Posterior vena cava (tissue), 2 donors: ENCODE measurements at regions not wholly inside any gene's neighbourhood (a gene's known extent, or its start where the extent isn't known, plus 50 kb on each side); places are given as distances from the start of the nearest gene placed in this dataset.

Experiments used
- DNase-seq: peaks from one replicate; pipeline ENCODE4 v3.0.0-alpha.2; 2020; ENCODE audit warnings: low spot score
- intact Hi-C, 2 donors: fragments of 100-400 bp; cut with DNase I; formaldehyde crosslinking; loops; one replicate each; pipeline versions ENCODE4 v1.14.1 to v1.14.2; 2022 to 2023
- donor health status: DM: yes; HTN: yes; CAD: no.
- donor health status: DM: yes; HTN: yes; CAD: no.

DNA sequence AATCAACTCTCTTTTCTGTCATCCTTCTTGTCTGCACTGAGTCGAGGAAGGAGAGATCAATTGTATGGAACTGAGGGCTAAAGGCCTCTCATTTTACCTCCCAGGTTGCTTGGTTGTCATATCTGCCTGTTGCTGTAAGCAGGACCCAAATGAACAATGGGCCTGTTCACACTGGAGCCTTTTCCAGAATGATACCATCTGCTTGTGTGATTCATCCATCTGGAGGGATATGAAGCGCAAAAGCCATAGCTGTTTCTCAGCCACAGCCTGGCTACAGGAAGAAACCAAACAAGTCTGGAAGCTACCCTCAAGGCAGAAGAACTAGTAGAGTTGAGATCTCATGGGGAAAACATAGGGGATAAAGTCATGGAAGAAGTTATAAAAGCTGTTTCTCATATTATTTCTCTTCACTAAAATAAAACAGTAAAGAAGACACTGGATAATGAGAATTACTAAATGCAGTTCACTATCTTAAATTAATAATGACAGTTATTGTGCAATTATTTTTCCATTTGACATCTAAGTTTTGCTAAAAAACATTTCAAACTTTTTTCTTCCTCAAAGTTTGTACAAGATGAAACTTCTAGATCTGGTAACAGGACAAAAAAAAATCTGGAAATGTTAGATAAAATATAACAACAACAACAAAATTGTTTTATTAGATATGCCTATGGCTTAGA is 106.3 kb downstream of the SPTSSA start:
- intact Hi-C loops: no loop called here
- DNase-seq: no peak

DNA sequence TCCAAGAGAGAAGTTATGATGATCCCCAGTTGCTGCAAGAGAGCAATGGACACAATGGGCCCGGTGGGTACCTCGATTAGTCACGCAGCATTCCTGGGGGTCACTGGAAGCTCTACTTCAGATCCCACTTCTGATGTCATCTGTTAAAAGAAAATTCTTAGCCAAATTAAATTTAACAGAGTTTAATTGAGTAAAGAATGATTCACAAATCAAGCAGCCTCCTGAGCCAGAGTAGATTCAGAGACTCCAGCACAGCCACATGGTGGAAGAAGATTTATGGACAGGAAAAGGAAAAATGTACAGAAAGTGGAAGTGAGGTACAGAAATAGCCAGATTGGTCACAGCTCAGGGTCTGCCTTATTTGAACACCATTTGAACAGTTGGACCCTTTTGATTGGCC is 107.5 kb downstream of the SPTSSA start:
- no peak for DNase-seq
- intact Hi-C loops: no loop called here

DNA sequence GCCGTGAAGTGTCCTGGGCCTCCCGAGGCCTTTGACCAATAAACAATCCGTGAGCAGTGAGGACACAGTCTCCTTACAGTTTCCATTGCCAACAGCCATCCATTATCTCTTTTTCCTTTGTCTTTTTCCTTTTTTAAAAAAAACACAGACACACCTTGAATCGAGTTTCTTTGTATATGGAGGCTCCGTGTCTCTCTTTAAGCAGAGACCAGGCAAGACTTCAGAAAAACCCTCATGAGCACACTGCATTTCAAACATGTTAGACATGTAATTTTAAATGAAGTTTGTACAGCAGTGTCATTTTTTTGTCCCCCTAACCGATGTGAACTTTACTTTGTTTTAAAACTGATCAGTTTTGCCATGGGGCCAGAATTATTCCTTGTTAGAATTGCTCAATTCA is 111.1 kb downstream of the SPTSSA start:
- DNase-seq: no peak
- intact Hi-C loops: no loop called here

DNA sequence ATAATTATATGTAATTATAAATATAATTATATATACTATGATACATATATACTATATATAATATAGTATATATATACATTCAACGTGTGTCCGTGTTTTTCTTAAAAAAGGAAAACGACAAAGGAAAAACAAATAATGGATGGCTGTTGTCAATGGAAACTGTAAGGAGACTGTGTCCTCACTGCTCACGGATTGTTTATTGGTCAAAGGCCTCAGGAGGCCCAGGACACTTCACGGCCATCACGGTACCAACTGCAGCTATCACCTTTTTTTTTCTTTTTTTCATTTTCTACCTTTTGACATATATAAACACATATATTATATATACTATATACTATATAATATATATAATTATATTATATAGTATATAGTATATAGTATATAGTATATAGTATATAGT is 113.4 kb downstream of the SPTSSA start:
- intact Hi-C loops: no loop called here
- DNase-seq: no peak

DNA sequence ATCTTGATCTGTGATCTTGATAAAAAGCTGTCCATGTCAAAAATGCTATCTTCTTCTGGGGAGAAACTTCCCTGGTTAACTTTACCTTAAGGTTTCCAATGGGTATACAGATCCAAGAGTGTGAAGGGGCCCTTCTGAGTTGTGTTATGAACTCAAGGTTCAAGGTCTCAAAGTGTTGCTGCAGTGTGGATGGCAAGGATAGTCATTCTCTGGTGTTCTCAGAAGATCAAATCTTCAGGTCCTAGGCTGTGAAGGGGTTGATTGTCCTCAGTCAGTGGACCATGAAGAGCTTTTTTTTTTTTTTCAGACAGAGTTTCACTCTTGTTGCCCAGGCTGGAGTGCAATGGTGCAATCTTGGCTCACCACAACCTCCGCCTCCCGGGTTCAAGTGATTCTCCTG is 114.4 kb downstream of the SPTSSA start:
- intact Hi-C loops: no loop called here
- no peak for DNase-seq

DNA sequence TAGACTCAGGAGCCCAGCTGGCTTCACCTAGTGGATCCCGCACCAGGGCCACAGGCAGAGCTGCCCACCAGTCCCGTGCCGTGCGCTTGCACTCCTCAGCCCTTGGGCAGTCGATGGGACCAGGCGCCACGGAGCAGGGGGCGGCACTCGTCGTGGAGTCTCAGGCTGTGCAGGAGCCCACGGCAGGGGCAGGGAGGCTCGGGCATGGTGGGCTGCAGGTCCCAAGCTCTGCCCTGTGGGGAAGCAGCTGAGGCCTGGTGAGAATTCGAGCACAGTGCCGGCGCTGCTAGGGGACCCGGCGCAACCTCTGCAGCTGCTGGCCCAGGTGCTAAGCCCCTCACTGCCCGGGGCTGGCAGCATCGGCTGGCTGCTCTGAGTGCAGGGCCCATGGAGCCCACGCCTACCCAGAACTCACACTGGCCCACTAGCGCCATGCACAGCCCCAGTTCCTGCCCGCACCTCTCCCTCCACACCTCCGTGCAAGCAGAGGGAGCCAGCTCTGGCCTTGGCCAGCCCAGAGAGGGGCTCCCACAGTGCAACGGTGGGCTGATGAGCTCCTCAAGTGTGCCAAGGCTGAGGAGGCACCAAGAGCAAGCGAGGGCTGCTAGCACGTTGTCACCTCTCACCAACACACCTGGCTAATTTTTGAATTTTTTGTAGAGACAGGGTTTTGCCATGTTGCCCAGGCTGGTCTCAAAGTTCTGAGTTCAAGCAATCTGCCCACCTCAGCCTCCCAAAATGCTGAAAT is 116.1 kb downstream of the SPTSSA start:
- DNase-seq: no peak
- intact Hi-C loops: no loop called here

DNA sequence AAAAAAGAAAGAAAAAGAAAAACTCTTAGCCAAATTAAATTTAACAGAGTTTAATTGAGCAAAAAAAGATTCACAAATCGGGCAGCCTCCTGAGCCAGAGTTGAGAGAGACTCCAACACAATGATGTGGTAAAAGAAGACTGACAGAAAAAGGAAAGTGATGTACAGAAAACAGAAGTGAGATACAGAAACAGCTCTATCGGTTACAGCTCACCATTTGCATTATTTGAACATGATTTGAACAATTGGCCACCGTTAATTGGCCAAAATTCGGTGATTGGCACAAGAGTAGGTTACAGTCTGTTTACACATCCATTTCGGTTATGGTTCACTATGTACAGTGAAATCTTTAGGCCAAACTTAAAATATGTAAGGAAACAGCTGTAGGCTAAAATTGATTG is 117.7 kb downstream of the SPTSSA start:
- no peak for DNase-seq

DNA sequence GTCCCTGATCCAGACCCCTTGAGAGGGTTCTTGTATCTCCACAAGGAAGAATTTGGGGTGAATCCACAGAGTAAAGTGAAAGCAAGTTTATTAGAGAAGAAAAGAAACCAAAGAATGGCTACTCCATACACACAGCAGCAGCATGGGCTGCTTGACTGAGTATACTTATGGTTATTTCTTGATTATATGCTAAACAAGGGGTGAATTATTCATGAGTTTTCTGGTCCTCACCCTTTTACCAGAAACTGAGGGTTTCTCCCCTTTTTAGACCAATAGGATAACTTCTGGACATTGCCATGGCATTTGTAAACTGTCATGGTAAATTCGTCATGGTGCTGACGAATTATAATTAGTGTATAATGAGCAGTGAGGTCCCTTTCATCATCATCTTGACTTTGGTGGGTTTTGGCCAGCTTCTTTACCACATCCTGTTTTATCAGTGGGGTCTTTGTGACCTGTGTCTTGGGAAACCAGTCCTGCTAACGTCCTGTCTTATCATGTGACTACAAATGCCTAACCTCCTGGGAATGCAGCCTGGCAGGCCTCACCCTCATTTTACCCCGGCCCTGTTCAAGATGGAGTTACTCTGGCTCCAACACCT is 121.9 kb downstream of the SPTSSA start:
- intact Hi-C loops: no loop called here

More for the DNA sequence above, 117.7 kb downstream of the SPTSSA start:
- intact Hi-C loops: no loop called here

DNA sequence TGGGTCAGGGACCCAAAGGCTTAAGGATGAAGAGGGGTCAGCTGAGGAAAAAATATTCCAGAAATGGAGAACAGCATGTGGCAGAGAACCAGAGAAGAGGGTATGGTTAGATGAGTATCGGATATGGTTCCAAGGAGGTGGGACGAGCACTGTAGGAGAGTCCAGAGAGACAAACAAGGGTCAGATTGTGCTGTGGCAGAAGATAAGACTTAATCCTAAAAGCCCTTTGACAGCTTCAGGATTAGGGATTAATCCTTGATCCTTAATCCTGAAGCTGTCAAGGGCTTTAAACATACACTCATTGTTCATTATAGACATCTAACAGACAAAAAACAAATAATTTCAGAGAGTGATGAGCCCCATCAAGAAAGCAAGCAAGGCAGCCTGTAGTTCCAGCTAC is 124.0 kb downstream of the SPTSSA start:
- no peak for DNase-seq
- intact Hi-C loops: loop anchor here in 1 of 2 donors (5.0 kb wide), 1 partner anchor 291 kb away; no protein-coding TSS in a partner anchor

More for the DNA sequence above, 121.9 kb downstream of the SPTSSA start:
- DNase-seq: no peak

DNA sequence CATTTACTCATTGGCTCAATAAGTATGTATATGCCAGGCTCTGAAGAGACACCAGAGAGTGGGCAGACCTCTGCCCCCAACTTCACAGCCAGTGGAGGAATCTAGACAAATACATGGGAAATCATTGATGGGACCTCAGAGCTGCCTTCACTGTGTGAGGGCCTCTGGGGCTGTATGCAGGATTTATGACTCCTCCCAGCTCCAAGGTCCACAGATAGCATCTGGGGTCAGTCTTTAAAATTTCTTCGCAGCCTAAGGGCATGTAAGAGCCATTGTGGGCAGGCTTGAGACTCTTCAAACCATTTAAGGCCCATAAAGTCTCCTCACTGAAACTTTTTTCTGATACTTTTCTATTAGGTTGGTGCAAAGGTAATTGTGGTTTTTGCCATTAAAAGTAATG is 125.5 kb downstream of the SPTSSA start:
- intact Hi-C loops: loop anchor here in 1 of 2 donors (5.0 kb wide), 1 partner anchor 289 kb away; no protein-coding TSS in a partner anchor
- DNase-seq: no peak

DNA sequence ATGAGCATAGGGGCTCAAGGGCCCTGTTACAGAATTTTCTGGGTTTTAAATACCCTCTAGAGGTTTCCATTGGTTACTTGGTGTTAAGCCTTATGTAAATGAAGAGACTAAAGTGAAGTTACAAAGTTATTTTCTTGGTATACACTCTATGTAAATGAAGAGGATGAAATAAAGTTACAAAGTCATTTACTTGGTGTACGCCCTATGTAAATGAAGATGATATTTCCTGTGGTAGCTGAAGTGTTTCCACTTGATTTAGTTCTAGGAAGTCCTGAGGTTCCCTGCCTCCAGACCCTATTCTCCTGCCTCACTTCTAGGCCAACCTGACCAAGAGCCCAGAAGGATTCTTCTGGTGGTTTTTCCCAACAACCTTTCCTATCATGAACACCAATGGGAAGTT is 126.1 kb downstream of the SPTSSA start:
- intact Hi-C loops: loop anchor here in 1 of 2 donors (5.0 kb wide), 1 partner anchor 289 kb away; no protein-coding TSS in a partner anchor
- DNase-seq: no peak

DNA sequence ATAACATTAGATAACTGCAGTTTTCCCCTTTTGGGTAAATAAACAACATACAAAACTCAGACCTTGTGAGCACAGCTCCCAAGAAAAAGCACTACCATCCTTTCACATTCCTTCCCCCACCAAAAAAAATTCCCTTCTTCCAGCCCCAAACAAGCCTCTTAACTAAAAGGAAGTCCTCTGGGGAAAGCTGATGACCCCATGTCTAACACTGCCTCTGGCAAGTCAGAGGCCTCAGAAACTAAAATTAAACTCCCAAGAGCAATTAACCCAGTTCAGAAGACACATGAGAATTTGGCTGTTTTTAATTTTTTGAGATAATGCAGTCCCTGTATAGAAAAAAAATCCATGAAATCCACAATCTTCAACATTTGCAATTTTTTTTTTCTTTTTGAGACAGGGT is 127.7 kb downstream of the SPTSSA start:
- intact Hi-C loops: no loop called here
- no peak for DNase-seq

DNA sequence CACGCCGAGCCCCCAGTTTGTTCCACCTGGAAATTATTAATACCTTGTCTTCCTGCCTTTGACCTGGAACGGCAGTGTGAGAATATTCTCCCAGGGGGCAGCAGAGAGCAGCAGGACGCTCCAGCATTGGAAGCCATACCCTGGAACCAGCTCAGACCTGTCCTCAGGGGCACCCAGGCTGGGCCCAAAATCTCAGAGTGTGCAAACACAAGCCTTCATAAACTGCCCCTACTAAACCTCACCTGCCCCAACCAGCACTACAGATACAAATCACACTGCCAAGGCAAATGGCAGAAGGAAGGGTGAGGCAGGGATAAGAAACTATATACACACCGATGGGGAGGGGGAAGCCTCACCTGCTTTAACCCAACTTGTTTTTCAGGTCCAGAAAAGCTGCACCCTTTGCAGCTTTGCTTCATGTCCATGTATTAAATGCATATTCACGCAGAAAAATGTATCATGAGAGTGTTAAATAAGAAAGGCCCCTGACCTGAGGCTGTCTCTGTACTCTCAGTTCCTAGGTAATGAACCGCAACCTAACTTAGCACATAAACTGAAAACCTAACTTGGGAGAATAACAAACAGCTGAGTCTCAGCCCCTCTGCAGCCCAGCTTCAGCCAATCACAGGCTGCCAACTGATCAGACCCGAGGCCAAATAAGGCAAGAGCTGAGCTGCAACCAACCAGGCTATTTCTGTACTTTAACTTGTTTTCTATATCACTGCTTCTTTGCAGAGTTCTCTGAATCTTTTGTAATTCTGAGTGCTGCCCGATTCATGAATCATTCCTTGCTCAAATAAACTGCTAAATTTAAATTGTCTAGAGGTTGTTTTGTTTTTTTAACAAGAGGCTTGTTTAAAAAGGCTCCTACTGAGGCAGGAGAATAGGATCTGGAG is 130.1 kb downstream of the SPTSSA start:
- DNase-seq: peak; percentile 85
- intact Hi-C loops: no loop called here

DNA sequence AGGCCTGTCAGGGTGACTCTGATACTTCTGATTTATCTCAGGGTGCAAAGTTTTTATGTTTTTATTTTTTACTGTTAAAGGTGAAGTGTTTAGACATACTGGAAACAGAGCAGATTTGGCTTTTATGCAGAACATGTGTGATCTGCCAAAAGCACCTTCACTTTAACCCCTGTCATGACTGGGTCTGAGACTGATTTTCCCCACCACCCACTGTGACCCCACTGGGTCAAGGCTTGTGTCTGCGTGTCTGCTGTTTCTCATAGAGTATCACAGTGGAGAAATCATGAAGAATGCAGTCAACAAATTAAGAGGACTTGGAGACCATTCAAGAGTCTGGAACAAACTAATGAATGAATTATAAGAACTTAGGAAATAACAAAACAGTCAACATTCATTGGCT is 131.2 kb downstream of the SPTSSA start:
- intact Hi-C loops: no loop called here
- no peak for DNase-seq

DNA sequence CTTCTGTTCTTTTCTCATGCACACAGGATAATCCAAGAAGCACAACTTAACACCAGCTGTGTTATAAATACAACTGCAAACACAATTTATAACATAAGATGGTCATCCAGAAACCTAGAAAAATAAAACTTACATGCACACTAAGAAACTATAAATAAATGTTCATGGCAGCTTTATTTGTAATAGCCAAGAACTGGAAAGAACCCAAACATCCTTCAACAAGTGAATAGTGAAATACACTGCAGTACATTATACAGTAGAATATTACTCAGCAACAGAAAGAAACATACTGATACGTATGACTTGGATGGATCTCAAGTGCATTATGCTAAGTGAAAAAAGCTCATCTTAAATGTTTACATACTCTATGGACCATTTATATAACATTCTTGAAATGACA is 132.7 kb downstream of the SPTSSA start:
- intact Hi-C loops: no loop called here
- DNase-seq: no peak

DNA sequence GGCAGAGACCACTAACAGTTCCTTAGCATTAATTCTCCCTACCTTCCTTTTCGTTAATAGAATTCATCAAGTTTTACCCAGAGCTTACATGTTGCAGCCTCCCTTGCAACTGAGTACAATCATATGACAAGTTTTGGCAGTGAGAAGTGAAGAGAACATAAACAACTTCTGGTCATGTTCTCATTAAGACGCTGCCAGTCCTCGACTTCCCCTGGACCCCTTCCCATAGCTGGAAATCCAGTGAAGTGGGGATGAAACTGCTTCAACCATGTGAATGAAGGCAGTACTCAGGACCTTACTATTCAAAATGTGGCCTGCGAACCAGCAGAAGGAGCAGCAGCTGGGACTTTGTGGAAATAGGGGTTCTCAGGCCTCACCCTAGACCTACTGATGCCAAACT is 133.9 kb downstream of the SPTSSA start:
- intact Hi-C loops: no loop called here

DNA sequence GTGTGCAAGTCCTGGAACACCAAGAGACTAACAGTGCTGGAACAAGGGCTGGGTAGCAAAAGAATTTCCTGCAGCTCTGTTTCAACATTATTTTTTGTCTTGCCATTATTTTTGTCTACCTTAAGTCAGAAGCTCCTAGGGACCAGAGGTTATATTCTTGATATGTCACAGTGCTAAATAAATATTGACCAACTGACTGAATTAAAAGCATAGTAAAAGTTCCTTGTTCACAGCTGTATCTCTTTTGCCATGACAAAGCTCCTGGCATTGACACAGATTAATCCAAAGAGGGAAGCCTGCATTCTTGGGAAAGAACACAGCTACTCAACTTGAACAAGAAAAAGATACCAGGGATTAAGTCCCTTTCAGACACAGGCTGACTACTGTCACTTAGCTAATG is 136.5 kb downstream of the SPTSSA start:
- DNase-seq: no peak
- intact Hi-C loops: no loop called here

More for the DNA sequence above, 133.9 kb downstream of the SPTSSA start:
- no peak for DNase-seq

DNA sequence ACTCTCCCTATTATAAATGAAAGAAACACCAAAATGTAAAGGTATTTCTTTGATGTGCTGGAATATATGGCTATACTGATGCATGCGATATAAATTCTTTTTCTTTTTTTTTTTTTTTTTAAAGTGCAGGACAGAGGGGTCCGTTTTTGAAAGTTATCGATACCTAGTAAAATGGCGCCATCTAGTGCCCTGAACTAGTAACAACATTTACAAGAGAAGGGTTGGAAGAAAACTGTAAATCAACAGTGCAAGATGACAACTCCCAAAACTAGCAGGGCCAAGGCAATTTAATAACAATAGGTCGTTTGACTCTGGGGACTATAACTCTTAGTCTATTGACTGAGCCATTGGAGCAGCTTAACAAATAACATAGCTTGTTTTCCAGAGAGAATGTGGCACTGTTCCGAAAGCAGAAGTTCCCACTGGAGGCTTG is 137.7 kb downstream of the SPTSSA start:
- intact Hi-C loops: no loop called here
- no peak for DNase-seq

DNA sequence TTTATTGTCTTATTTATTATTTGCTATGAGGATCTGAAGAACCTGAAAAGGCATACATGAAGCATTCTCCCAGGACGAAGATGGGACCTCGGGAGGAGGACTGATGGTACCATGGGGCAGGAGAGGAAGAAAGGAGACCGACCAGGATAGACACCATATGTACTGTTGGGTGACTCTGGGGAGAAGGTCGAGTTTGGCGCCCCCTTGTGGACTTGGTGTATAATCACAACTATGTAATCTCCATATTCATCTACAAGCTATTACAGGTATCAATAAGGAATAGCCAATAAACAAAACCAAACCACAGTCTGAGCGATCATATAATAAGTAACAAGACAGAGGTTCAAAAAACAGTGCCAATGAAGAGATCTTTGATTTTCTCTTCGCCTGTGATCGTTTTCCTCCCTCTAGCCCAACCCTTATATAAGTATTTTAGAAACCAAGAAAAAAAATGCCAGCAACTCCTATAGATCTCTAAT is 139.1 kb downstream of the SPTSSA start:
- peak; percentile 90 for DNase-seq
- intact Hi-C loops: no loop called here
